GM21619 (cell line): ENCODE measurements at regions not wholly inside any gene's neighbourhood (a gene's known extent, or its start where the extent isn't known, plus 50 kb on each side); places are given as distances from the start of the nearest gene placed in this dataset.

ENCODE experiments used
- ATAC-seq: cut with Tn5 transposase; IDR thresholded peaks from one replicate; pipeline ENCODE4 v1.9.1; 2021; ENCODE audit not compliant: unreplicated experiment

DNA sequence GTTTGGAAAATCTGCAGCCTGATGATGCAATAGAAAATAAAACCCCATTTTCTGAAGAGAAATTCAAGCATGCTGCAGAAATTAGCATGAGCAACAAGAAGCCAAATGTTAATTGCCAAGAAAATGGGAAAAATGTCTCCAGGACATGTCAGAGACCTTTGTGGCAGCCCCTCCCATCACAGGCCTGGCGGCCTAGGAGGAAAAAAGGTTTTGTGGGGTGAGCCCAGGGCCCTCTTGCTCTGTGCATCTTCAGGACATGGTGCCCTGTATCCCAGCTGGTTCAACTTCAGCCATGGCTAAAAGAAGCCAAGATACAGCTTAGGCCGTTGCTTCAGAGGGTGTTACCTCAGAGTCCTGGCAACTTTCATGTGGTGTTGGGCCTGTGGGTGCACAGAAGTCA lies 775.5 kb upstream of the SEL1L start:
- ATAC-seq: no peak

DNA sequence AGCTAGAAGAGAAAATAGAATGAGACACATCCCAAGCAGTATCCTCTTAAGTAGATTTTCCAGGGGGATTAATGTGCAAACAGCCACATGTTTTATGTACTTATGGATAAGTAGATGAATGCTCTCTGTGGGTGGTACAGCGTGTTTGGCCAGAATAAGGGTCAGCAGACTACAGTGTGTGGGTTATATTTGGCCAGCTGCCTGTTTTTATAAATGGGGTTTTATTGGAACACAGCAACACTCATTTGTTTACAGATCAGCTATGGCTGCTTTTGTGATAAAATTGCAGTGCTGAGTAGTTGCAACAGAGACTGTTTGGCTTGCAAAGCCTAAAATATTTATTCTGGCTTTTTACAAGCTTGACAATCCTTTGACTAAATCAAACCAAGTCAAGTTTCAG lies 780.2 kb upstream of the SEL1L start:
- ATAC-seq: no peak

DNA sequence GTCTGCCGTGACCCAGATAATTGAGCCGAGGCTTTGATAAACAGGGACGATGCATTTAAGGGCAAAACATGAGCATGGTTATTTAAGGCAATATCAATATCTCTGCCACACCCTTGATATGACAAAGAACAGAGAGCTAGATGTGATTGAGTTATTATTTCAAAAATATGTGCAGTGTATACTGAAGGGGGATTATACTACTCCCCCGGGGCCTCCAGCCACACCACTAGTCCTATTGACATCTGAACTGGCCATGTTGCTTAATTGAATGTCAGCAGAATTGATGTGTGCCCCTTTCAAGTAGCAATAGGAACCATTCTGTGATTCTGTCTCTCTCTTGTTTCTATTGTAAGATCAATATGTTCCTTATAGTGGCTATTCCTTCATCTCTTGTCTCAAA lies 794.8 kb upstream of the SEL1L start:
- ATAC-seq: no peak

DNA sequence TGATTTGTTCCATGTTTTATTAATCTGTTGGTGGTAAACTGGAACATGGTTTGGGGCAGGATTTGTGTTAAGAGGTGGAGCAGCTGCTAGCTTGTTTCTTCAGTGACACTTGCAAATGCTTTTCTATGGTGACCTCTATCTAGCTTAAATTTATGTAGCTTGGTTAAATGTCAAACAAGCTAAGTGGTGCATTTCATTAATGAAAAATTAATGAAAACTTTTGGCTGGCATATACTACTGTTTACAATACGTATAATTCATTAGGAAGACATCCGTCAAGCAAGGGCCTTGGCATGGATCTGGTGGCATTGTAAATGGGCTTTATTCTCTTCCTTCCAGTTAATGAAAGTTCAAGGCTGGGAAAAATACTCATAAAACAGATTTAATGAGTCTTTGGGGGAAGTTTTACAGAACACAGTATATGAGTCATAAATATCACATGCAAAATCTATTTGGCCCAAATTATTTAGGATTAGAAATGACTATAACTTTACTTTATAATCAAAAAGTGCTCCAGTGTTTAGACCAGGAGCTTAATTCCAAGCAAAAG lies 807.7 kb upstream of the SEL1L start:
- ATAC-seq: no peak

DNA sequence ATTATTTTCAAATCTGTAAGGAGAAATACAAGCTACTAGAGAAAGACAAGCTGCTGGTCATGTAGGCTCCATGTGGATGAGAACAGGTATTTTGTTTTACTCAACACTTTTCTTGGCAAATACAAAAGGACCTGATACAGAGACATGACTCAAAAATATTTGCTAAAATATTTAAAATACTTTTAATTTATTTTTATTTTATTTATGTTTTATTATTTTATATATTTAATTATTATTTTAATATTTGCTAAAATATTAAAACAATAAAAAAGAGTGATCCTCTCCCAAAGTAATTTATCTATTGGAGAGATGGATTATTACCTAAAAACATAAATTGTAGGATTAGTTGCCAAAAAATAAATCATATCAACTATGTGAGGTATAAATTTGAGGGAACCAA lies 808.9 kb upstream of the SEL1L start:
- no peak for ATAC-seq

DNA sequence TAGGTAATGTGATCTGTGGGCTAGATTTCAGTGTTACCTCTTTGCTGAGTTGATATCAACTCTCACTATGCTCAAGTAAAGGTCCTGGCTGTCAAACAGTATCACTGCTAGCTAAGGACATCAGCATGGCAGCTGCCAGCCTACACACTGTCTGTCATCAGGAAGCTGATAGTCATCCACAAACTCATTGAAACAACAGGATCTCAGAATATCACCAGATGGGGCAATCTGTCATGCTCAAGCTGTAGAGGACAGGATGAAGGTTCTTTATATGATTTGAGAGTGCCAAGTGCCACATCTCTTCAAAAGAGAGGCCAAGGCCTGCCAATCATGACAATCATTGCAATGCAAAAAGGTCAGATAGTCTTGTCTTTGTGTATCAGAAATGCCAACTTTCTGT lies 811.5 kb upstream of the SEL1L start:
- no peak for ATAC-seq

DNA sequence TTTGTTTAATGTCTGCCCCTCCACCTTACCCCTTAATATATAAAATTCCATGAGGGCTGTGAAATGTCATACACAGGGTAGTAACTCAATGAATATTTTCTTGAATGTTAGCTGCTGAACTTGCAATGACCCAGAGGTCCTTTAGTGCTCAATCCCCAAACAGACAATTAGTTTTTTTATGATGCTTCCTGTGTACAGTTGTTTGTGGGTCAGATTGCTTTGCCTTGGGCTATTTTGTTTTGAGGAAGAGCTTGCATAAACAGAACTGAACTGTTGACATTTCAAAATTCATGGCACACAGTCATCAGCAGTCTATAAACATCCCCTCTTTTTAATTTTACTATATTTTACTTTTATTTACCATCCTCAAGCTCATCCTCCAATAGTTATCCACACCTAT lies 820.5 kb upstream of the SEL1L start:
- no peak for ATAC-seq

DNA sequence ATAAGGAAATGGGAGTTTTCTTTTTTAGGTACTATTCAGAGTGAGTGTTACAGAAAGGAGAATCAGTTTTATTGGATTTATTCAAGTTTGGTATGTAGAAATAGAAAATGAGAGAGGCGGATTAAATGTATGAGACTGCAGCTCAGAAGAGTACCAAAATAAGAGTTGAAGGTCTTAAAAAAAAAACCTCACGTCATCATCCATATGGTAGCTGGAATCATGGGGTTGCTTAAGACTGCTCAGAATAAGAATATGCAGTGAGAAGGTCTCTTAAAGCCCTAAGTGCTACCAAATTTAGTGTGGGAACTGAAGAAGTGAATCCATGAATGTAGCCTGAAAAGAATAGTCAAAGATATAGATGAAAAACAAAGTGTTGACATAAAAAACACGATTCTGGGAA lies 825.5 kb upstream of the SEL1L start:
- ATAC-seq: no peak

DNA sequence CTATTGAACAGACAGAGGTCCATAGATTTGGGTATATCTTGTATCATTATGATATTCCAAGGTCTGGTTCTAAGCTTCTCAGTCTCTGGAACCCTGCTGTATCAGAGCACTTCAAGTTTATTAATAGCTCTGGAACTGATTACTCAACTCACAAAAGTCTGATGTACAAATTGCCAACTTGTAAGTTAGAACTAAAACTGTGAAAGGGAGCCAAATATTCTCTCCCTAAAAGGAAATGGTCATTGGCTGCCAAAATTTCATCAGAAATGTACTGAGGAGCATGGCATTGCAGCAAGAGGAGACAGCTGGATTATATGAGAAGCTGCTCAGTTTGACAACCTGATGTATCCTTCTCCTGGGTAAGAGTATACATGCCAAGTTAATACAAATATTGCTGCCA lies 828.8 kb upstream of the SEL1L start:
- no peak for ATAC-seq

DNA sequence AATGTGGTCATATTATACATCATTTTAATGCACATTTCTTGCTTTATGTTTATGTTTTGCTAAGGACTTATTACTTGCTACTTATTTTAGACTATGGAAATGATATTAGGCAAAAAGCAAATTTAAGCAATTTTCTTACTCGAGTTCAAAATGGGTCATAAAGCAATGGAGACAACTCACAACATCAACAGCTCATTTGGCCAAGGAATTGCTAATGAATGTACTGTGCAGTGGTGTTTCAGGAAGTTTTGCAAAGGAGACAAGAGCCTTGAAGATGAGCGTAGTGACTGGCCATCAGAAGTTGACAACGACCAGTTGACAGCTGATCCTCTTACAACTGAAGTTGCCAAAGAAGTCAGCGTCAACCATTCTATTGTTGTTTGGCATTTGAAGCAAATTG lies 831.8 kb upstream of the SEL1L start:
- no peak for ATAC-seq

DNA sequence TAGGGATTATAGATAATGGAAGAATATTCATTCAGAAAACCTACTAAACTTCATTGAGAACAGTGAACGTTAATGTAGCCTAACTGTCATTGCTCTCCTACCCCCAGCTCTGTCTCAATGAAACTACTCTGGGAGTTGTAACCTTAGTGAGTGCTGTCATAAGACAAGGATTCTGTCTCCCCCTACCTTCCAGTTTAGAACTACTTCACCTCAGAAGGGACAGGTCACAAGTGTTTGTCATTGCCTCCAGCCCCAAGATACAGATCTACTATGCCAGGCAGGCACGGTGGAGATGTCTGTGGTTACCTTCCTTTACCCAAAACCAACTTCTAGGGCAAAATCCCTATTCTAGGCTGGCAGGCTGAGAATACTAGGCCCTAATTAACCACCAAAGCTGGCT lies 833.1 kb upstream of the SEL1L start:
- ATAC-seq: no peak

DNA sequence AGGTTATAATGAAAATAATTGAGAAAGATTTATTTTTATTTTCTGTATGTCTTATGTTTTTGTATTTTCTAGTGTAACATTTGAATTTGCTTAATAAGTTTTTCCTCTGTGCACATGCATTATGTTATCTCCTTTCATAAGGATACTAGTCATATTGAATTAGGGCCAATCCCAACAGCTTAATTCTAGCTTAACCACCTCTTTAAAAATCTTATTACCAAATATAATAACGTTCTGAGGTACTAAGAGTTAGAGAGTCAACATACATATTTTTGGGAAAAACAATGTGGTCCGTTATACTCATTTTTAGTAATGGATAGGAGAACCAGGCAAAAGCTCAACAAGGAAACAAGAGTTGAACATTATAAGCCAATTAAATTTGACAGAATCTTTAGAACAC lies 845.6 kb upstream of the SEL1L start:
- no peak for ATAC-seq

DNA sequence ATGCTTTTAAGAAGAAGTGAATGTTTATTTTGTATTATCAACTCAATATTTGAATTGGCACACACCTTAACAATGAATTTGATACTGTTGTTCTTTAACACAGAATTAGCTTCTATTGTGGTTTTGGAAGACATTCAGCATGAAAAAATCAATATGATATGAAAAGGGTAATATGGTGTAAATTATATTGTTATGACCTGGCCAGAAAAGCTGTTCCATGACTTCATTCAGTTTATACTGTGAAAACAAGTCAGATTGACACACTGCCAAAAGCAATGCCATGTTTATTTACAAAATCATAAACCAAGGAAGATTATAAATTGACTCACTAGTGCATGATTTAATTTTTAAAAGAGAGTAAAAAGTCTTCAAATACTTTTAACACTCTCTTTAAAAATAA lies 851.4 kb upstream of the SEL1L start:
- no peak for ATAC-seq

DNA sequence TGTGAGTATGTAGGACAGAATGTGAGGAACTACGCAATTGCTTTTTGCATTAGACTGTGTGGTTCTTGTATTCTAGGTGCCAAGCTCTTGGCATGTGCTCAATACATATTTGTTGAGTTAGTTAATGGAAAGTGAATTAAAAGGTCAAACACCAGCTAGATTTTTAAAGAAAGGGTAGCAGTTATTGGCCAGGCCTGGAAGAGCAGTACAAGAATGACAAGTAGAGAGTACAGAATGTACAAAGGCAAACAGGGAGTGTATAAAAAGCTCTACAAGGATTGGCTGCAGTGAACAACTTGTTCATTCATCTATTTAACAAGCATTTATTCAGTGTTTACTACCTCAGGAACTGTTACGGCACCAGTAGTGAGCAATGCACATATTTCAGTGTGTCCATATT lies 854.0 kb upstream of the SEL1L start:
- no peak for ATAC-seq

DNA sequence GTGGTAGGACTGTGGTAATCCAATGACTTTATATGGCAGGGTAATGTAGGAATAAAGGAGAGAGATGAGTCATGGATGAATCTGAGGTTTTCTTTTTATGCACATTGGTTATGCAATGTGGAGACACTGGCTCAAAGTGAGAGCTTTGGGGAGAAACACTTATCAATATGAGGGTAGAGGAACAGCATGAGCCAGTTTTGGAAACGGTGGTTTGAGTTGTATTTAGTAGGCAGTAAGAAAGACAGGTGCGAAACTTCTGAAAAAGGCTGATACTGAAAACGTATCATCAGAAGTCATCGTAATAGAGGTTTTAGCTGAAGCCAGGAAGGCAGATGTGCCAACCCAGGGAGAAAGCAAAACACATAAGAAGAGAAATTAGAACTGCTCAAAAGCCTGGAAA lies 854.8 kb upstream of the SEL1L start:
- no peak for ATAC-seq

DNA sequence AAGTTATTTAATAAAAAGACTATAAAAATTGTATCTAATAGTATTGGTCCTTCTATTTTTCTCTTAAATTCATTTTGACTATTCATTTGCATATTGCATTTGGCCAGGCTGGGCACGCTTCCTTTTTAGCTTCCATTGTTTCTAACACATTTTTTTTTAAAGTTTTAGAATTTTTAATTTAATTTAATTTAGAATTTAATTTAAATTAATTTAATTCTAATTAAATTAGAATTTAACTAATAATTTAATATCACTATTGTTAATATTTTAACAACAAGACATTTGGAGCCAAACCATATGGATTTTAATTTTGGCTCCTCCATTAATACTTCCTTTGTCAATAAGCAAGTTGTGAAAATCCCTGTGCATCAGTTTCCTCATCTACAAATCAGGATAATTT lies 856.9 kb upstream of the SEL1L start:
- no peak for ATAC-seq

DNA sequence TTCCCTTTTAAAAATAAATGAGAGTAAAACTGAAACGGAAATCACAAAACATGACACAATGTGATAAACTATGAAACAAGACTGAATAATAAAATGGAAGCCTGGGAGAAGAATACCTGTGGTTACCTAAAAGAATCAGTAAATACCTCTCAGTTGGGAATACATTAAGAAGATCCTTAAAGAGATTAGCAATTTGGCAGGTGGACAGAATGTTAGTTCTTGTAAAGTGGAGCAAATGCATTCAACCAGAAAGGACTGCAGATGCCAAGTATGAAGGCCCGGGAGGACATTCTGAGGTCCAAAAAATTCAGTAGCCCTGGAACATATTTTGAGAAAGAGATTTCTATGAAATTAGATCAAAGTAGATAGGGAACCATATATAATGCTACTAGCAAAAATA lies 861.3 kb upstream of the SEL1L start:
- no peak for ATAC-seq

DNA sequence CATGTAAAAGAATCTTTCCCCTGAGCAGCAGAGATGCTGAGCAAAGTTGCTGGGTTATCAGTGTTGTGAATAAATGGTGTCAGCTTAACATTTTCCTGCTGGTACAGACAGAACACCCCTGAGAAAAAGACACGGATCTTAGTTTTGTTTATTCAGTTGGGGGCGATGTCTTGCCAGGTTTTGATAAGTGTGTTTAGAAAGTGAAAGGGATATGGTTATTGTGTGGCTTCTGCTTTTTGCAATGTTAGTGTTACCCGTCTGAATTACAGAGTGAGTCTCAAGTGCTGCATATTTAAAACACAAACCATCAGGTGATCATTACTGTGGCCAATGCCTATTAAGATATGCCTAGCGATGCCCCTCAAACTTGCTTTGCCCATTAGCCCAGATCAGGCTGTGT lies 864.6 kb upstream of the SEL1L start:
- ATAC-seq: no peak

DNA sequence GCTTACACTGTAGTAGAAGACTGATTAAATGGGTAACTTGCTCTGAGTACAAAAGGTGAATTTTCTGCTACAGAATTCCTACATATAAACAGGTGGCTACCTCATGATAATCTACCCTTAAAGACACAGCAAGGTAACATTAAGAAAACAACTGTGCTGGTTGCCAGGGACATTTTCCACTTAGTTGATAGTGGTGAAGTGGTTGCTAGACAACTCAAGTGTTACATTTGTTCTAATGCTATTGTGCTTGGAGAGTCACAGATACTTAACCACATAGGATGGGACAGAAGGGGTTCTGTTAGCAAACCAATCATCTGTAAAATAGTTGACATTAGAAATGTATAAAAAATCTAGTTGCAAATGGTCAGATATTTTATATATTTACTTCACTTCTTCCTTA lies 870.3 kb upstream of the SEL1L start:
- ATAC-seq: no peak

DNA sequence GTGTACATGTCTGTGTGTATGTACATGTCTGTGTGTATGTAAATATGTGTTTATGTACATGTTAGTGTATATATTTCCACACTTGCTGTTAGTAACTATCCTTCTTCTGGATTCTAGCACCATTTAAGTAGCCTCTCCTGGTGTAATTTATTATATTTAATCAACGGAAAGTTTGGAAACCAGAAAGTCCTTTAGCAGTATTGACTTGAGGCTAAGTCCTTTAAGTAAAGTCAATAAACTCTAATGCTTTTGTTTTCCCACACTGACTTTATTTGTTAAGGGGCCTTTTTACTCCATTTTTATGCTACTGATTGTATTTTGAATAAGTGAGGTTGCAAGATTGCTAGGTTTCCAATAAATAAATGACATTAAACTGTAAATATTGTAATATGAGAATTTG lies 876.4 kb upstream of the SEL1L start:
- no peak for ATAC-seq

DNA sequence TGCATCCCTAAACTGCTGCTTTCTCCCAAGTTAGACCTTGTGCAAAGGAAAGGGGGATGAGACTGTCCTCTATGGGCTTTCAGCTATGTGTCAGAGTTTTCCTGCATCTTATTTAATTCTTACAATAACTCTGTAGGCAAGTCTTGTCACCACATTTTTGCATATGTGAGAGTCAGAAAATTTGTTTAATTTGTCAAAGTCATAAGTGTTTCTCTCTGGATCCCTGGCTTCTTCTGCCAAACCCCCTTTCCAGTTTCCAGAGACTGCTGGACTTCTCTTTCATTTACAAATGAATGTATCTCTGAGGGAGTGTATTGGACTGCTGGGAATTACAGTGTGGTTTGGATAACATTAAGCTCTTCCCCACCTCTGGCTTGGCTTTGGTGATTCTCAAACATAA lies 877.6 kb upstream of the SEL1L start:
- no peak for ATAC-seq

DNA sequence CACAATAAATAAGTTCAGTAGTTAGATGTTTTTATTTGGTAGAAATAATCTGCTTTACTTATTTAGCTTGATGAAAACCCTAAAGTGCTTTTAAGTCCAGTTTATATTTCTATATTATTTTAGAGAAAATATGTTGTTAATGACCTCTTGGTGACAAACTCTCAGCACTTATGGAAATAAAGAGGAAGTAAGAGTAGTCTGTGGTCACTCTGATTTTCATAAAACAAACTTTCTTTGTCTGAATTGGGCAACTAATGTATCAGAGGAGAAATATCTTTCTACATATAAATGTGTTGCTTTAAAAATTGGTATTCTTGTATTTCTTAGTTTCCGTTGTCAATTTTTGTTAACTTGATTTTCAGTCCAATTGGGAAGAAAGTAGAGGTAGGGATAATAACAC lies 878.9 kb upstream of the SEL1L start:
- no peak for ATAC-seq

DNA sequence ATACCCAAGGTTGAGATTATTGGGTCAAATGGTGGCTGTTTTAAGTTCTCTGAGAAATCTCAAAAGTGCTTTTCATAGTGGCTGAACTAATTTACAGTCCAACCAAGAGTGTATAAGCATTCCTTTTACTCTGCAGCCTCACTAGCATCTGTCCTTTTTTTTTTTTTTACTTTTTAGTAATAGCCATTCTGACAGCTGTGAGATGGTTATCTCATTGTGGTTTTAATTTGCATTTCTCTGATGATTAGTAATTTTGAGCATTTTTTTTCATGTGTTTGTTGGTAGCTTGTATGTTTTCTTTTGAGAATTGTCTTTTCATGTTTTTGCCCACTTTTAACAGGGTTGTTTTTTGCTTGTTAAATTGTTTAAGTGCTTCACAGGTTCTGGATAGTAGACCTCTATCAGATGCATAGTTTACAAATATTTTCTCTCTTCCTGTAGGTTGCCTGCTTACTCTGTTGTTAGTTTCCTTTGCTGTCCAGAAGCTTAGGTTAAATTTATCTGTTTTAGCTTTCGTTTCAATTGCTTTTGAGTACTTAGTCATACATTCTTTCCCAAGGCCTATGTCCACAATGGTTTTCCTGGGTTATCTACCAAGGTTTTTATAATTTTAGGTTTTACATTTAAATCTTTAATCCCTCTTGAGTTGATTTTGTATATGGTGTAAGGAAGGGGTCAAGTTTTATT lies 881.3 kb upstream of the SEL1L start:
- ATAC-seq: no peak
